GM18498 (cell line): ENCODE measurements at regions not wholly inside any gene's neighbourhood (a gene's known extent, or its start where the extent isn't known, plus 50 kb on each side); places are given as distances from the start of the nearest gene placed in this dataset.
"Not testable (repeated sequence)": the region's sequence is repeated elsewhere in the genome, so short reads cannot be mapped to it uniquely, and the experiment has no call there.

Experiments used
- ATAC-seq: cut with Tn5 transposase; IDR thresholded peaks from one replicate; pipeline ENCODE4 v1.9.1; 2021; ENCODE audit warnings: mild to moderate bottlenecking, moderate library complexity; ENCODE audit not compliant: unreplicated experiment

DNA sequence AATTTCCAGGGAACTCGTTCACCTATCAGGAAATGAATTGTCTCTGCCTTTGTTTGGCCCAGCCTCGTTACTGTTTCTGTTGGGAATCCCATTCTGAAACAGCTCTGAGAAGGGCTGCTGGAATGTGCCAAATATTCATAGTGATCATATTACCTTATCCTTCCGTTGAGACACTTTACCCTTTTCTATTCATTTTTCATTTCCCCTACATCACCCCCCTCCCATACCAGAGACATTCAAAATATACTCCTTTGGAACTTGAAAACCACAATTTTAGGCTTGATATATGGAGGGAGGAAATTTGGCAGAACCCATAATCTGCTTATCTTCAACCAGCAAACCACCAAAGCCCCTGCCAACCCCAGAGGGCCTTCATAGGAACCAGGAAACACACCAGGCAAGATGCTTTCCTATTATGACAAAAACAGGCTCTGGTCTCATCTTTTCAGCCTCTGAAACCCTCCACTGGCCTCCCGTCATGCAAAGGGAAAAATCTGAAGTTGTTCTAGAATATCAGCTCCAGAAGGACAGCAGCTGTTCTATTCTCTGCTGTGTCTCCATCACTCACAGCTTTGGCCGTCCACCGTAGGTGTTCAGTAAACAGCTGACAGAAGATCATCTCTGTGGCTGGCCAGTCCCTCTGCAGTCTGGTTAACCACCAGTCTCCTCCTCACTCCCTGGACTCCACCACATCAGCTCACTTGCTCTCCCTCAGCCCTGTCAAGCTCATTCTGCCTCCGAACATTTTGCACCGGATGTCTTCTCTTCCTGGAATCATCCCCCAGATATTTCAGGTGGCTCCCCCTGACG, 217.2 kb upstream of the WWC1 start:
- no peak for ATAC-seq

- no peak for ATAC-seq
Measured at GRCh38 chr5:168075387-168075786, 216.1 kb upstream of the WWC1 start.

GRCh38 chr5:168076561-168076991, 214.9 kb upstream of the WWC1 start:
- ATAC-seq, result no peak

- ATAC-seq, result no peak
Measured at GRCh38 chr5:168085261-168086031, 206.0 kb upstream of the WWC1 start.

GRCh38 chr5:168086104-168086610, 205.3 kb upstream of the WWC1 start:
- ATAC-seq, result no peak

DNA sequence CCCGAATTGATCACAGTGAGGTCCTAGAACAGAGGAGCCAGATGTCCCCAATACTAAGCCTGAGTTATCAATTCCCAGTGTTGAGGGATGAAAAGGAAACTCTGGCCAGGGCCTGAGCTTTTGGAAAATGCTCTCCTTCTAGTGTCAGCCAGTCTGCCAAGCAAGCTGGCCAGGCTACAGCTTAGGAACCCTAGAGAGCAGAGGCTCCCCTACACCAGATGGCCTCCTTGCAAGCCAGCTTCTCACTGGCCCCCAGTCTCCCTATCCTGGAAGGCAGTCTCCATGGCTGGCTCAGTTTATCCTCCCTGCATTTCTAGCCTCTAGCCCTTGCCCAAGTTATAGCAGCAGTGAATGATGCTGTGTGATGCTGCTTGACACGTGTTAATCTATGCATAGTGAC, 204.7 kb upstream of the WWC1 start:
- no peak for ATAC-seq

DNA sequence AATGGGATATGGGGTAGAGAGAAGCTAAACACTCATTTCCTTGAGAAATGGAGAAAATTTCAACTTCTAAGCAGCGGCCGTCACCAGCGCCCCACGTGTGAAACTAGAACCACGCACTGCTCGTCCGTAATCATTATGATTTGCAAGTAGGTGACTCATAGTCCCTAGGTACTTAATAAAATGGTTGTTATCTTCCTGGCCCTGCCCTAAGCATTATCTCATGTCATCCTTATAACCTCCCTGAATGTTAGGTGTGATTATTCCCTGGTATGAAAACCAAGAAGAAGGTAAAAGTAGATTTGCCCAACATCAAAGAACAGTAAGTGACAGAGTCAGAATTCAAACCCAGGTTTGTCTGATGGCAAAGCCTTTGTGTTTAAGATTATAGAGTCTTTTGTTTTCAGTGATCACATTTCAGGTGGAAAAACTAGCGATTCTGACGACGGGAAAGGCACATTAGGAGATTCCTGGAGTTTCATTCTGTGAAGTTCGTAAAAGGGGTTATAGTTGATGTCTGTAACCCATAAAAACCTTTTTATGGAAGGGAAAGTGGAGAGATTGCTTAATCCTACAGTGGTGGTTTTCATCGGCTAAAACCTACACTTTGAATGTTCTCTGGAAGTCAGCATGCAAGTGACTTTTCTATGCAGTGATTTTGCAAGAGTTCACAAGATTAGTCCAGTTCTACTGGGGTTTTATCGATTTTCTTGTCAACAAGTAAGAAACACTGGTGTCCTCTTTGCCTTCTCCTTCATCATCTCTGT, 202.9 kb upstream of the WWC1 start:
- ATAC-seq, result no peak

GRCh38 chr5:168089201-168089887, 202.1 kb upstream of the WWC1 start:
- no peak for ATAC-seq

DNA sequence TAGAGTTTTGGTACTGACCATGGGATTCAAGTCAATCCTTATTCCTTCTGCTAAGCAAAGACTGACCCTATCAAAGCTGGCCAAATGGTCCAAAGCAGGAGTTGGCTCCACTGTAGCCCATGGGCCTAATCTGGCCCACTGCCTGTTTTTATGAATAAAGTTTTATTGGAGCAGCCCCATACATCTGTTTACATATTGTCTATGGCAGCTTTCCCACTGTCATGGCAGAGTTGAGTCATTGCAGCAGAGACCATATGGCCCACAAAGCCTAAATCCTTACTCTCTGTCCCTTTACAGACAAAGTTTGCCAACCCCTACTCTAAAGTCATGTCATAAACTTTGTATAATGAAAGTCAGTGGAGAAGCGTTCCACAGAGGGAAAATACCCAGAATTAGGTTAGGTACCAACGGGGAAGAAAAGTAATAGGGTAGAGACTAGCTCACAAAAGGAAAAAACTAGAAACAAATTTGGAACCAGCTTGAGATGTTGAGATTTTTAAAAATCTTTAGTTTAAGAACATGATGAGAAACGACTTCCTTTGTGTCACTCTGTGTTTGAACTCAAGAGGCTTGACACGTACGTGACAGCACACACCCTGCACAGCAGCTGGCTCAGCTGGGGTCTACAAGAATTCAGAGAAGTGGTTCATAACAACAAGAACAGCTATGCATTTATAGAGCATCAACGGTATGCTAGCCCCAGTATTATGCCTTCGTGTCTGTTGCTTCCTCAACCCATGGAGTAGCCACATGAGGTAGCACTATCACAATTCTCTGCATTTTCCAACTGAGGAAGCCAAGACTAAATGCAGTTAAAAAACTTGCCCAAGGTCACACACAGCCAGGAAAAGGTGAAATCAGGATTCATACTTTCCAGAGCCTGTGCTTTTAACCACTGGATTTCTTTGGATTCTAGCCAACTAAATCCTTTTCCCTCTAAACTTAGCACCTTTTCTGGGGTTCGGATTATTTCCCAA, 198.9 kb upstream of the WWC1 start:
- no peak for ATAC-seq

DNA sequence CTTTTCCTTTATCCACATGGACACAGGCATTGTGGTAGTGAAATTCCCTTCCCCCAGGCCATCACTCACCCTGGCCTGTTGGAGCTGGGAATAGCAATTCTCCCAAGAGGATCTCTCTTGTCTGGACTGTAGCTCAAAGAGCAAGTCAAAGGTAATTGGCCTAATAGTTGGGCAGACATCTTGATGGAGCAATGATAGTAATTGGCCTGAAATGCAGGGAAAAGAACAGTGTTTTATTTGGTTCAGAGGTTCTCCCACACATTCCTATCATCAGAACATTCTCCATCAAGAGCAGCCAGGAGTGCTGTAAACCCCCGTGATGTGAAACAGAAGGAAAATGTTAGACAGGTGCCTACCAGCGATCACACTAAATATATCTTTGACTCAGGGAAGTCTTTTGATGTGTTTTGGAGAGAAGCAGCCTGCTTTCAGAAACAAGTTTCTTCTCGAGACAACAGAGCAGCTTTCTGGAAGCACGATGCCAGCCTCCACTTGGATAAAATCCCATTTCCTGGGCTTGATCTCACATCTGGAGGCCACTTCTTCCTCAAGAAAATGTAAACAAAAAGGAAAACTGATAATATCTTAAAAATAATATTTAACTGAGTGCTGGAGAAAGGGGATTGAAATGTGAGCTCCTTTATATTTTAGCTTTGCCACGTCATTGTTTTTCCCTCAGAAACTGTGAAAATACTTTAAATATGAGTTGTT, 198.1 kb upstream of the WWC1 start:
- no peak for ATAC-seq

DNA sequence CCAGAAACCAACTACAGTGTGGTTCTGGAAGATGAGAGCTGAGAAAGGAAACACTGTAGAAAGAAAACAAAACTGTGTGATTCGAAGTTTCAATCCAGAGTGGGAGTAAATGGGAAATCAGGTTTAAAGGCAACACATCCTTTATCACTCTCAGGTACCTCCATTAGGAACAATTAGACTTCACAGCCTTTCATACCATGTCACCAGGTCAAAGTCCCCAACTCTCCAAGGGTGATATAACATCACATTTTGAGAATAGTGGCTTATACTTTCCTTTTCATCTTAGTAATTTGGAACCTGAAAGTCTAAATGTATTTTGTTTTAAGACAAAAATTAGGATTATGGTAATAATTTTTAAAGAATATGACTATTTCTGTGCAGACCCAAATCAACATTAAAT, 194.9 kb upstream of the WWC1 start:
- no peak for ATAC-seq

DNA sequence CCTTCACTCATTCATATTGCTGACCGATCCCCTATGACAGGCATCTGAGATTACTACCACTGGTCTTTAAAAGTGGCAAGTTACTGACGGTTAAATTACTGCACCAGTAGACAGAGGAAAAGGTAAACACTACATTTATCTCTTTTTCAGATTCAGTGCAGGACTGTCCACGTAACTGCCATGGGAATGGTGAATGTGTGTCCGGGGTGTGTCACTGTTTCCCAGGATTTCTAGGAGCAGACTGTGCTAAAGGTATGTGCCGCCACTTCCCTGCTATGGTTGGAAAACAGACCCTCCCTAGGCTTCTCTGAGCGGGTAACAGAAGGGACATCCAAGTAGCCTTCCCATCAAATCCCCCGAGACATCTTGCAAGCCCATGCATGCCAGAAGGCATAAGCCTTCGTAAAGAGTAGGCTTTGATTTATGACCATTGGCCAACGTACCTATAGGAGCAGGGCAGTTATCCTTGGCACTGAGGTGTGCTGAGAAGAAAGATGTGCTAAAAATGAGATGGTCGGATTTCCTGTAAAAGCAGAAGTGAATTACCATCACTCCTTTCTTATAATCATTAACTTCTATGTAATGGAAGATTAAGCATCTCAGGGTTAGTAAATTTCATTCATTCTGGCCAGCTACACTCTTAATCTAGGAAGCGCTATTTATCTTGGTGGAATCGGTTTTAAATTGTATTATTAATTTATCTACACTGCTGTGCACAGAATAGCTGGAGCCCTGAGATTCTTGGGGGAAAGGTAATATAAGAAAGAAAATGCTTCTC, 193.4 kb upstream of the WWC1 start:
- ATAC-seq, result no peak

DNA sequence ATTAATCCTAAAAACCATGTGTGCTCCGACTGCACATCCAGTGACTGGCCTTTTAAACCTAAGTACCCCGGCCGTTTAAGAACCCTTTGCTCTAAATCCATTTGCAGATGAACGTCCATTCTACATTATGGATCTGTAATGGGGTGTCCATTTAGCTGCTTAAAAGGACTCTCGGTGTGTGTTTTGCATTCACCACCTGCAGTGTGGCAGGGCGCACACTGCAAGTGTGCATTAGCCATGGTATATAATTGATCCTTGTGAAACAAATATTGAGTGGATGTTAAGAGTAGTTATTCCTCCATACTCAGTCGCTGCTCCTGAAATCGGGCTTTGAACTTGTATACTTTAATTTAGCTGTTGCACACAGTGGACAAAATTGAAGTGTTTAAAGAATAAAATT, 190.1 kb upstream of the WWC1 start:
- ATAC-seq, result no peak

GRCh38 chr5:168103018-168103417, 188.4 kb upstream of the WWC1 start:
- not testable (repeated sequence) for ATAC-seq

DNA sequence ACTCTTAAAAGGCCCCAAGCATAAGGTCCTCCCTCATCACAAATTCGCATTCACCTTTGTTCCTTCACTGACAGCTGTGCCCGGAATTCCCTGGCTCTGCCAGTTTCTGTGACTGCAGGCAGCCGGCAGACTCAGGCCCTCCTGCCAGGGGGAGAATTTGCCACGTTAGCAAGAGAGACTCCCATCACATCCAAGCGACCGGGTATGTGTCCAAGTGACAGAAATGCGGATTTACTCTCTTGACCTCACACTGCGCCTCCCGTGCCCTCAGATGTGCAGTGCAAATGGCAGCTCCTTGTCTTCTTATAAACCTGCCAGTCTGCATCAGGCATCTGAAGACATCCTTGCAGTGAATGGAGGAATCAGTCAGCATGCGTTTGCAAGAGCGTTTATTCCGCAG, 187.1 kb upstream of the WWC1 start:
- no peak for ATAC-seq

DNA sequence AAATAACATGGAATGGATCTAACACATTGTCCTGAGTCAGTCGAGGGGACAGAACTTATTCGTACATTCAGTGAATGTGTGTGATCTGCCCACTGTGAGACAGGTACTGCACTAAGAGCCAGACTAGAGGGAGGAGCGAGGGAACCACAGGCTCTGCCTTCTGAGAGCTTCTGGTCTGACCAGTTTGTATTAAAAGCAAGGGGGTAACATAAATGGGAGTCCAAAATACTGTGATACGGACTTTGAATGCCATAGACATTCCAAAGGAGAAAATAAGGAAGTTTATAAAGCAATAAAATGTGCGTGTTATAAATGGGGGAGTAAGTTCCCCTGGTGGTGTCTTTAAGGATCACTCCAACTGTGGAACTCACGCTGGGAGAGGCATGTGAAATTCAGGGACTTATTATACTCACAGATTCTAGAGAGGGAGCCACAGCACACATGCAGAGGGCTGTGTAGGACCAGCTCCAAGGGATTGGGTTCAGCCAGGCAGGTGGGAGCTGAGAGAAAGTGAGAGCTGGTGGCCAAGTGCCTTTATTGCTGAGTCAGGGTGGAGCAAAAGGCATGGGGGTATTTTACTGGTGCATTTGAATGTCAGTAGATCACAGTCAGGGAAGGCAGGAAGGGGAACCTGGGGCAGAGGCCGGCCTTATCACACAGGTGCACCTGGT, 186.5 kb upstream of the WWC1 start:
- ATAC-seq, result no peak

- ATAC-seq, result no peak
Measured at GRCh38 chr5:168106008-168106761, 185.3 kb upstream of the WWC1 start.
